WERI-Rb-1 (cell line): ENCODE measurements at regions not wholly inside any gene's neighbourhood (a gene's known extent, or its start where the extent isn't known, plus 50 kb on each side); places are given as distances from the start of the nearest gene placed in this dataset.

Experiments
- DNase-seq: peaks from one replicate; pipeline ENCODE4 v3.0.0-alpha.2; 2020
- H3K27ac ChIP-seq: fragments of 250-450 bp; sonication (Bioruptor Pico); 2 replicates; pipeline ENCODE4 v1.5.1; 2020; ENCODE audit warnings: mild to moderate bottlenecking, moderate library complexity
- H3K27me3 ChIP-seq: fragments of 250-450 bp; sonication (Bioruptor Pico); 2 replicates; pipeline ENCODE4 v1.5.1; 2021; ENCODE audit warnings: mild to moderate bottlenecking, low read depth, moderate library complexity; ENCODE audit not compliant: insufficient read depth, severe bottlenecking
- H3K36me3 ChIP-seq: fragments of 250-450 bp; sonication (Bioruptor Pico); 2 replicates; pipeline ENCODE4 v1.5.1; 2020; ENCODE audit warnings: mild to moderate bottlenecking, moderate library complexity
- H3K4me3 ChIP-seq: 2 replicates; pipeline ENCODE4 v1.5.1; 2011; ENCODE audit warnings: low read depth, mild to moderate bottlenecking, control low read depth, low read length
- H3K9me3 ChIP-seq: fragments of 250-450 bp; sonication (Bioruptor Pico); 2 replicates; pipeline ENCODE4 v1.5.1; 2021; ENCODE audit warnings: mild to moderate bottlenecking, moderate library complexity; ENCODE audit not compliant: severe bottlenecking
- CTCF ChIP-seq: IDR thresholded peaks from 2 replicates; pipeline ENCODE4 v1.5.1; 2011; ENCODE audit warnings: low read depth, mild to moderate bottlenecking, control low read depth, inconsistent platforms, low read length

- TF ChIP-seq CTCF = no peak
- Histone ChIP-seq H3K27ac (no peak overlapping the region), H3K36me3 (no peaks in the 10 kb centered on the region), H3K9me3 (no peaks in the 10 kb centered on the region), H3K27me3 (no peaks in the 10 kb centered on the region), H3K4me3 (no peak overlapping the region)
- DNase-seq = no peak
Observed at GRCh38 chr5:167771571-167771970, 519.9 kb upstream of the WWC1 start.

GRCh38 chr5:167773668-167774301 lies 517.7 kb upstream of the WWC1 start:
- Histone ChIP-seq H3K27ac (no peak overlapping the region), H3K4me3 (no peak overlapping the region), H3K36me3 (no peaks in the 10 kb centered on the region), H3K9me3 (no peaks in the 10 kb centered on the region), H3K27me3 (no peaks in the 10 kb centered on the region)
- TF ChIP-seq CTCF = no peak
- DNase-seq = no peak

GRCh38 chr5:167777746-167778145 lies 513.7 kb upstream of the WWC1 start:
- Histone ChIP-seq H3K27me3 (no peaks in the 10 kb centered on the region), H3K4me3 (no peak overlapping the region), H3K9me3 (no peaks in the 10 kb centered on the region), H3K27ac (no peak overlapping the region), H3K36me3 (no peaks in the 10 kb centered on the region)
- DNase-seq = no peak
- TF ChIP-seq CTCF = no peak

GRCh38 chr5:167778228-167778627 lies 513.2 kb upstream of the WWC1 start:
- Histone ChIP-seq H3K4me3 (no peak overlapping the region), H3K27me3 (no peaks in the 10 kb centered on the region), H3K27ac (no peak overlapping the region), H3K9me3 (no peaks in the 10 kb centered on the region), H3K36me3 (no peaks in the 10 kb centered on the region)
- no peak for TF ChIP-seq CTCF
- DNase-seq = no peak

GRCh38 chr5:167779644-167780043 lies 511.8 kb upstream of the WWC1 start:
- TF ChIP-seq CTCF = no peak
- Histone ChIP-seq H3K27ac (no peak overlapping the region), H3K36me3 (no peaks in the 10 kb centered on the region), H3K4me3 (no peak overlapping the region), H3K9me3 (no peaks in the 10 kb centered on the region), H3K27me3 (no peaks in the 10 kb centered on the region)
- no peak for DNase-seq

GRCh38 chr5:167780177-167780576 lies 511.3 kb upstream of the WWC1 start:
- Histone ChIP-seq H3K36me3 (no peaks in the 10 kb centered on the region), H3K27me3 (no peaks in the 10 kb centered on the region), H3K27ac (no peak overlapping the region), H3K4me3 (no peak overlapping the region), H3K9me3 (no peaks in the 10 kb centered on the region)
- no peak for DNase-seq
- no peak for TF ChIP-seq CTCF
